HG03066 (cell line): ENCODE measurements at regions not wholly inside any gene's neighbourhood (a gene's known extent, or its start where the extent isn't known, plus 50 kb on each side); places are given as distances from the start of the nearest gene placed in this dataset.
"Not testable (repeated sequence)": the region's sequence is repeated elsewhere in the genome, so short reads cannot be mapped to it uniquely, and the experiment has no call there.

ENCODE experiments used
- ATAC-seq: cut with Tn5 transposase; IDR thresholded peaks from one replicate; pipeline ENCODE4 v1.9.1; 2021; ENCODE audit warnings: low read depth; ENCODE audit not compliant: unreplicated experiment

DNA sequence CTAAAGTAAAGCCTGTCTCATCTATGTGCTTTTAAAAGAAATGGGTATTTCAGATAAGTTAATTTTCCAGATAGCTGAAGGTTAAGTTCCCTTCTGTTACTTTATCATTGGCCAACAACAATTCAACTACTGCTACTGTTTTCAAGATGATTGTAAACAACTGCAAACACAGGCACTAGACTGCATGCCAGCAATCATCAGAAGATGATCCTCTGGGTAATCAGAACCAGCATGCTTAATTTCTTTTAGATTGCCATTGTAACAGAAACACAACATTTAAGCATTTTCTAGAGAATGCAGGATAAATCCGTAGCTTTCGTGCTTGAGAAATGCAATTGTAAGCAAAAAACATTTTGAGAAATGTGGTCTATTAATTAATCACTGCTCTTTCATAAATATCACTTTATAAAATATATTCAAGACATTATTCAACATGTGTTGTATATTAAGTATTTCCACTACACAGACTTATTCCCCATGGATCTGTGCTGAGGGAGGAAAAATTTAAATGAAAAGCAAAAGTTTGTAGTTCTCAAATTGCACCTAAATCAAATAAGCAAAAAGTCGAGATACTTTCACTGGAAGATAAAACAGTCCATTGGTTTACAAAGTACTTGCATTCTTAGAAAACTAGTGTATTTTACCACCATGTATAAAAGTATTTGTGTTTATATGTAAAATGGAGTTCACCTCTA is 133.7 kb downstream of the ATL2 start:
- ATAC-seq: no peak

DNA sequence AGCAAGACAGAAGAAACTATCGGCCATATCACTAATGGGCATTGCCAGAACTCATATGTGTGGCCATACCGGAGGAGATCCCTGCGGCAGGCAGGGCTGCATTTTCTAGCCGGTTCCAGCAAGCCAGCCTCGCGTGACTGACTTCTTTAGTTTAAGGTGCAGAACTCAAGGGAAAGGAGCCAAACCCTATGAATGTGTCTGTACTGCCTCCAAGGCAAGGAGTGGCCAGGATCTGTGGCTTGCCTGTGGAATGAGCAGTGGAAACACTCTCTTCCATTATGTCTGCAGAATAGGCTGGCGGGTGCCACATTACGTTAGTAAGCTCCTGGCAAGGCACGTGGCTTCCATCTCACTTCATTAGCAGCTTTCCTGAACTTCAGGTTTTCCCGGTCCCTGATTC is 137.6 kb downstream of the ATL2 start:
- no peak for ATAC-seq

DNA sequence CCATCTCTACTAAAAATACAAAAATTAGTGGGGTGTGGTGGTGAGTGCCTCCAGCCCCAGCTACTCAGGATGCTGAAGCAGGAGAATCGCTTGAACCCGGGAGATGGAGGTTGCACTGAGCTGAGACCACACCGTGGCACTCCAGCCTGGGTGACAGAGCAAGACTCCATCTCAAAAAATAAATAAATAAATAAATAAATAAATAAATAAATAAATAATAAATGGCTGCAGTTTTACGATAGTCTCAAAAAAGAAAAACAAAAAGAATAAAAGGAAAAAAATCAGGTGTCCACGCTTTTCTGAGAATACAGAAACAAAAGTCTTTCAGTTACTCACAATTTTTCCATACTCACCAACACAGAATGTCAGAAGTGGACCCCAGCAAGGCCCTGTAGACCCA is 138.4 kb downstream of the ATL2 start:
- ATAC-seq: not testable (repeated sequence)

DNA sequence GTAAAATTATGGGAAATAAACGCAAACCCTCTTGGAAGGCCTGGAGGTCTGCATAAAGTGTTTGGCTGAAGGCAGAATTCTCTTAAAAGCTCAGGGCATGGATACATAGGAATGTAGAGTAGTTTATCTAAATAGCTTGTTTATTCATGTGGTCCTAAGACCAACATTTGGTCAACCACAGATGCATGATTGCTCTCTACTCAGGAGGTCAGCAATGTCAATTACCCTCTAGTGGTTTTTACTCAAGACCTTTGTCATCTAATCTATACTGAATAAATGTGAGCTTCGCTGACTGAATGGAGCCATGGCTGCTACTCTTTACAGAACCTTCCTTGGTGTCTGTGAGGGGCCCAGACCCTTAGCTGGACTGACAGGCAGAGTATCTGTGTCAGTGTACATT is 139.8 kb downstream of the ATL2 start:
- ATAC-seq: no peak

DNA sequence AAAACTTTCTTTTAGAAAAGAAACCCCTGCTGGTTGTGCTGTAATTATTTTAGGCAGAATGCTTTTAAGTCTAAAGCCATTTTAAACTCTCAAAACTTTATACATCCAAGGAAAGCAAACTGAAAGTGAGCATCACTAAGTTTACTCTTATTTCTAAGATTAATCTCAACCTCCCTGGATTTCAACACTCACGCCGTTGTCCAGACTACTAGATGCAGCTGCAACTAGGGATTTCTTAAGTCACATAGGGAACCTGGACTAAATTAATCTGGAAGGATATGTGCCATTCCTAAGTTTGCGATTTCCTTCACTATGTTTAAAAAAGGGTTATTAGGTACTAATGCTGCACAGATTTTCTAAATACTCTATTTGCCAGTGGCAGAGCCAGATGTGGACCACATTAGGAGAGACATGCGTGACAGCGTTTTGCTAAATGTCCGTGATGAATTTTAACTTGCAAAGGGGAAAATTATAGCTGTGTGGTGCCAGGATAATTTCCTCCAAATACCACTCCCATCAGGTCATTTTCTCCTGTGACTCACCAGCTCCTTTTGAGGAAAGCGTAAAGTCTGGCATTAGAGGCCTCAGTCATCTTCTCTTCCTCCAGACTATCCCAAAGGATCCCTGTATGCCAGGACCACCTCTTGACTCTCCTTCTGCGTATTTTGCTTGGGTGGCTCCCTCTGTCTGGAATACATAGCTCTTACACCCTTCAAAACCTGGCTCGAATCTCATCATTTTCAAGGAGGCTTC is 143.7 kb downstream of the ATL2 start:
- no peak for ATAC-seq

DNA sequence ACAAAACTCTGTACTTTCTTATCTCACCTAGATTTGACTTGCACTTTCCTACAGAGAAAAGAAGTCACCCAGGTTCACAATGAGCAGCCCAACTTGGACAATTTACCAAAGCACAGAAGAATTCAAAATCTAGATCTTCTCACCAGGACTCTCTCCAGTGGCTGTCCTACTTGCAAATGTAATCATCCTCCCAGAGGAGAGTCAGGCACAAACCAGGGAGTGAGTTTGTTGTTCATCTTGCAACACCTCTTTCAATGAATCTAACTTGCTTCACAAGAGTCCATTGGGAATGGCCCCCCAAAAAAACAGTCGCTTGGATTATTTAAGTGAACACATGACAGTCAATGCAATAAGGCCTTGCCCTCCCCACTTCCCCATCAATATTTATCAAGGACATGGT is 144.6 kb downstream of the ATL2 start:
- no peak for ATAC-seq

DNA sequence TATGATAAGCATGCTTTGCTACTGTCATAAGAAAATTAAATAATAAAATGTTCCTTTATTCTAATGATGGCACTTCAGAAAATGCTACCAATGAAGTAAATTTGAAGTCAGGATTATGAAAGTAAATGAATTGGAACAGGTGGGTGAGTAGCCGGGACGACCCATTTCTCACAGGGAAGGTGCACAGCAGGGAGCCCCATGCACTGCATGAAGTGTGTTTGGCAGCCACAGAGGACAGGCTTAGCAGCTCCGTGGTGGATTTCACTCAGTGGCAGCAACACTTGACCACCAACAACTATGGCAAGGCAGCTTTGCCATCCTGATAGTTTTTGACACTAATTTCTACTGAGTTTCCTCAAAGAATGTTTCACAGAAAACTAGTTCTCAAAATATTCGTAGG is 146.3 kb downstream of the ATL2 start:
- no peak for ATAC-seq

DNA sequence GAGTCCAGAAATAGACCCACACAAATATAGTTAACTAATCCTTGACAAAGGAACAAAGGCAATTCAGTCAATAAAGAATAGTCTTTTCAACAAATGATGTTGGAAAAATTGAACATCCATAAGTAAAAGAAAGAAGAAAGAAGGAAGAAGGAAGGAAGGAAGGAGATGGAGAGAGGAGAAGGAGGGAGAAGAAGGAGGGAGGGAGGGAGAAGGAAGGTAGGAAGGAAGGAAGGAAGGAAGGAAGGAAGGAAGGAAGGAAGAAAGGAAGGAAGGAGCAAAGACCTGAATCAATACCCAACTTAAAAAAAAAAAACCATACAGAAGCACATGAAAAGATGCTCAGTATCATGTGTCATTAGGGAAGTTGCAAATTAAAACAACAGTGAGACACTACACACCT is 148.3 kb downstream of the ATL2 start:
- ATAC-seq: no peak

DNA sequence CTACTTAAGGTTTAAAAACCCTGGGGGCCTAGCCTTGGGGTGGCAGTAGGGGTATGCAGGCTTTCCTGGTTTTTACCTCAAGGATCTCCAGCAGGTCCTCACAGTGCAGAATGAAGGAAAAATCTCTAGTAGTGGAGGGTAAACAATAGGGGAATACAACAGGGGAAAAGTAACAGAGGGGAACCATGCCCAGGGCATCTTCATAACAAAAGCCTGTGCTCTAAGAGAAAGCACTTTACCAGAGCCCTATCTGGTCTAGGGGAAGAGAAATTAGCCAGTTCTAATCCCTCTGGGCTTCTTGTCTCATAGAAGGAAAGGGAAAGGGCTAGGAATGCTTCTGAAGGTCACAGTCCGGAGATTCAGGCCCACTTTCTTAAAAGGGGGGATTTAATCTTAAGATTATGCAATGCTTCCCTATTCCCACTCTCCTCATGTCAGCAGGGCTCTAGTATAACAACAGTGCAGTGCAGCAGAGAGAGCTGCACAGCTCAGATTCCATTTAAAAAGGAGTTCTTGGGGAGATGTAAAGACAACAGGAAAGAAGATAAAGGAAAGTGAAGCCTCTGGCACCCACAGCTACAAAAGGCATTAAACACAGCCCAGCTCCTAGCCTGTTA is 149.0 kb upstream of the CYP1B1 start:
- no peak for ATAC-seq

DNA sequence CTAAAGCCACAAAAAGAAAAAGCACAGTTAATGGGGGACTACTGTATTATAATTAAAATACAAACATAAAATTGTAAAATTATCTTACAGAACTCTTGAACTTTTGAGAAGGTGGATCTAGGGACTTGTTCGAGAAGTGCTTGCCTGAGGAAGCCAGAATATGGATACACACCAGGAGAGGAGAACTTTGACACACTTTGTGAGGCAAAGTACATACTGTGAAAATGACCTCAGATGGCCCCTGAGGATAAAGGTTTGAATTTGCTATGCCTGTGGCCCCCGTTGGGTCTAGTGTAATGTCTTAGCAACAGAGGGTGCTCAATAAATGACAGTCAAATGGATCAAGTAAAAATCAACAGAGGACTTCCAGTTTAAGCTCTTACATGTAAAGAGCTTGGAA is 148.2 kb upstream of the CYP1B1 start:
- no peak for ATAC-seq

DNA sequence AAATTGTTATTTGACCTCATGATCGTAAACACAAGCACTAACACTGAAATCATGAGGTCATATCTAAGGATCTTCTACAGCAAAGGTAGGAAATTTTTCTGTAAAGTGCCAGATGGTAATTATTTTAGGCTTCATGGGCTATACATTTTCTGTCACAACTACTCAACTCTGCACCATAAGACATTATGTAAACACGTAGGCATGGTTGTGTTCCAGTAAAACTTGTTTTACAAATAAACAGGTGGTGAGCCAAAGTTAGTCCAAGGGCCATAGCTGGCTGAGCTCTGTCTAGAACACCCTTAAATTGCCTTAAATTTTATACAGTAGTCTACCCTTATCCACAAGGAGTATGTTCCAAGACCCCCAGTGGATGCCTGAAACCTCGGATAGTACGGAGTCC is 147.3 kb upstream of the CYP1B1 start:
- ATAC-seq: no peak

DNA sequence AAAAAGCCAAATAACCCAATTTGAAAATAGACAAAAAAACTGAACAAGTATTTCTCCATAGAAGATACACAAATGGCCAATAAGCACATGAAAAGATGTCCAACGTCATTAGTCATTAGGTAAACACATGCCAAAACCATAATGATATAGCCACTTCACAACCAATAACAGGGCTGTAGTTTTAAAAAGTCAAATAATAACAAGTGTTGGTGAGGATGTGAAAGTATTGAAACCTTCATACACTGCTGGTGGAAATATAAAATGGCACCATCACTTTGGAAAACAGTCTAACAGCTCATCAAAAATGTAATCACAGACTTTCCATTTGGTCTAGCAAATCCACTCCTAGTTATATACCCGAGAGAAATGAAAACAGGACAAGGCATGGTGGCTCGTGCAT is 144.2 kb upstream of the CYP1B1 start:
- ATAC-seq: no peak

DNA sequence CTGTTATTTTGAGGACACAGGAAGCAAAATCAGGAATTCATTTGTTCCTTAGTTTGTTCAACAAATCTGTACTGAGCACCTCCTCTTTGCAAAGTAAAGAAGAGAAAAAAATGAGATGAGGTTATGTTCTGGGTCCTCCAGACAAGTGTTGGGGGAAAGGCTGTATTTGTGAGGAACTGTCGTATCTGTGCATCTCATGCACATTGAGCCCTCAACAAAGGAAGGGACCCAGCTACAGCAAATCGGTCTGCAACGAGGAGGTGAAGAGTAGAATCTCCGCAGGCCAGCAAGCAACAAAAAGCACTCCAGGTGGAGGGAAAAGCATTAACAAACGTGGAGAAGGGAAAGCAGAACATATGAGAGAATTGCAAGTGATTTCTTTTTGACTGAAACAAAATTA is 143.0 kb upstream of the CYP1B1 start:
- no peak for ATAC-seq

DNA sequence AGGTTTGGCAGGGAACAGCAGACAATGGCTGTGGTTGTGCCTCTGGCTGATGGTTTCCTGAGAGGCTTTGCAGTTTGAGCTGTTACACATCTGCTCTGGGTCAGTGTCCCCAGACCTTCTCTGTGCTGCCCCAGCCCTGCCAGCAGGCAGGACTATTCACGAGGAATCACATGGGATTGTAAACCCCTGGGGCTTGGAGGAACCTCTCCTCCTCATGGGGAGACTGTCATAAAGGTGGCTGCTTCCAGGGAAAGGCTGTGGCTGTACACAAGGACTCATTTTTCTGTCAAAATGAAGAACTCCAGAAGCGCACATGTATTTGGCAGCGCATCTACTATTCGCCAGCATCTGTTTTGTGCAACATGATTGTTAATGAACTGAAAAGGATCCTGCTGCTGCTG is 142.6 kb upstream of the CYP1B1 start:
- no peak for ATAC-seq

DNA sequence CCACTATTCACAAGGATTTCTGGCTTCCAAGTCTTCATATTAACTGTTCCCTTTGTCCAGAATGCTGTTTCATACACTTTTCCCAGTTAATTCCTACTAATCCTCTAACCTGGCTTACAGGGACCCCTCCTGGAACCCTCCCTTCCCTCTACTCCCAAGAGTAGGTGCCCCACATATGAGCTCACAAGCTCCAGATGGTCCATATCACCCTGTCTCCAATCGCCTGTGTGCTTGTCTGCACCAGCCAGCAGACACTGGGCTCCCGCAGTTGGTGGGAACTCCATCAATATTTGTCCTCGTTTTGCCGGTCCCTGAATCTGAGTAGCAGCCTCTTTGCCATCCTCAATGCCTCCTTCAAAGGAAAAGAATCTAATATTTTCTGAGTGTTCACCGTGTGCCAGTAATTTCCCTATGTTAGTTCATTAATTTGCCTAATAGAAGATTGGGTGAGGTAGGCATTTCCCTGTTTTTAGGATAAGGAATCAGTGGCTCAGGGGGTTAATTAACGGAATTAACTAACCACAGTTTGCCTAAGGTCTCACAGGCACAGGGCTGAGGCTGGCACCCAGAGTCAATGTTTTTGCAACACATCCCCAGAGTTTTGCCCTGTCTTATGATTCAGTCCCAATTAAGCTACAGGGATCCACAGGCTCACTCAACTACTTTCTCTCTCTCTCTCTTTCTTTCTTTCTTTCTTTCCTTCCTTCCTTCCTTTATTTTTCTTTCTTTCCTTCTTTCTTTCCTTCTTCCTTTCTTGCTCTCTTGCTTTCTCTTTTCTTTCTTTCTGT is 141.6 kb upstream of the CYP1B1 start:
- ATAC-seq: no peak

DNA sequence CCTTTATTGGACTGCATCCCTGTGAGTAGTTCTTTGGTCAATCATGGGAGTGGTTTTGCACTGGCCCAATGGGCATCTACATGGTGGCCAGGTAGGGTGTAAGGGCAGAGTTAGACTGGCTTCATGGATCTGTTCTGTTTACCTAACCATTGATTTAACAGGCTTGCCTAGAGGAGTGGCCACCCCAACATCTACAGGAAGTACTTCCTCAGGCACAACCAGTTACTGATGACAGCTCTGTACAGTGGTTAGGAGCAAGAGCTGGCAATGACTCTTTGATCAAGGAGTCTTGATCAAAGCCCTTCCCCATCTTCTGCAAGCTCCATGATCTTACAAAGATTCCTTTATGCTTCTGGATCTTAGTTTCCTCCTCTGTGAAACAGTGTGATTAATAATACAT is 140.9 kb upstream of the CYP1B1 start:
- no peak for ATAC-seq

DNA sequence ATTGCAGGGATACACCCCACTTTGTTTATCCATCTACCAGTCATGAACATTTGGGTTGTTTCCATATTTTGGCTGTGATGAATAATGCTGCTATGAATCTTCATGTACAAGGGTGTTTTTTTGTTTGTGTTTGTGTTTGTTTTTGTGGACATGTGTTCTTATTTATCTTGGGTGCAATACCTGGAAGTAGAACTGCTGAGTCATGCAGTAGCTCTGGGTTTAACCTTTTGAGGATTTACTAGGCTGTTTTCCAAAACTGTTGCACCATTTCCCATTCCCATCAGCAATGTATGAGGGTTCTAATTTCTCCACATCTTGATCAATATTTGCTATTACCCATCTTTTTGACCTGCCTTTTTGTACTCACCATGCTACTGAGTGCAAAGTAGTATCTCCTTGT is 140.0 kb upstream of the CYP1B1 start:
- ATAC-seq: no peak

DNA sequence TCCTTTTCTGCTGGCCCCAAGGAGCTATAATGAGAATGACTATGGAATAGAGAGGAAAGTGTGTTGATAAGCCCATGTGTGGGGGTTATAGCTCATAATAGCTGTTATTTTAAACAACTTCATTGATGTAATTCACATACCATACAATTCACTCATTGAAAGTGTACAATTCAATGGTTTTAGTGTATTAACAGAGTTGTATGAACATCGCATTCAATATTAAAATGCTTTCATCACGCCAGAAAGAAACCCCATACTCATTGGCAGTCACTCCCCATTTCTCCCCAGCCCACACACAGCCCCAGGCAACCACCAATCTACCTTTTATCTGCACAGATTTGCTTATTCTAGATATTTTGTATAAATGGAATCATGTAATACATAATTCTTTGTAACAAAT is 139.6 kb upstream of the CYP1B1 start:
- no peak for ATAC-seq

DNA sequence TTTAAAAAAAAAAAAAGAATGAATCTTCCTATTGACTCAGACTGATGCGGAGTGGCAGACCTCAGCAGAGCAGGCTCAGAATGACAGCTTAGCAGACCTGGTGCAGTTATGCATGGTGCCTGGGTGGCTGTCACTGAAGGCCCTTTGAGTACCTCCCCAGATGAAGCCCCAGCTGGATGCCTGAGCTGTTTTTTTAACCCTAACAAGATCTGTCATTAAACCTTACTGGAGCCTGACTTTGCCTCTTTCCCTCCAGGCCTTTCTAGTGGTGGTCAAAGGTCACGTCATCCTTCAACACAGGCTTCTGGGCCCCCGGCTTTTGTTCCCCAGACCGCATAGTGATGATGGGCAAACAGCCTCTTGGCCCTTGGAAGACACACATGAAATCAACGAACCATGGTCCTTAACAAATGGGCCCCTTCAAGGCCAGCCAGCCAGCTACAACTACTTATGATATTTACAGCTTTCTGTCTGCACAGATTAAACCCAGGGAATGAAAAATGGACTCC is 138.3 kb upstream of the CYP1B1 start:
- no peak for ATAC-seq

DNA sequence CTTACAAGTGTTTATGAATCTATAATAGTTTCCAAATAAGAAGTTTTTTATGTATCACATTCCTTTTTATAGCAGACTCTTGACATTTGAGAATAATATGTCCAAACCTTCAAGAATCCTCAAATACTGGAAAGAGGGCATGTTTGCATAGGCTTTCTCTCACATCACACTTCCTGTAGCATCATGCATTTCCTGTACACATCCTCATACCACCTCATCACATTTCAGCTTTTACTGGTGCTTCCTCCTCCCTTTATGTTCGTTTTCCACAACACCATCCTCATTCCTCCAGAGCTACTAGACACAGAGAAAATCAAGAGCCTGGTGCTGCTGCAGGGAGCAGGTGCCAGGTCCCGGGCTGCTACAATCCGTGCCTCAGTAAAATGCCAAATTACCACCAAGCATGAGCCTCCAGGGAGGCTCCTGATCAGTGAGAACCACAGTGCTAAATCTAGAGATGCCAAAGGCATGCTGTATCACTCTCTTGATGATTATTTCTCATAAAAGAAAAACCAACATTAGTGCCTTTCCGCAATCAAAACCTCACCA is 137.7 kb upstream of the CYP1B1 start:
- ATAC-seq: no peak

DNA sequence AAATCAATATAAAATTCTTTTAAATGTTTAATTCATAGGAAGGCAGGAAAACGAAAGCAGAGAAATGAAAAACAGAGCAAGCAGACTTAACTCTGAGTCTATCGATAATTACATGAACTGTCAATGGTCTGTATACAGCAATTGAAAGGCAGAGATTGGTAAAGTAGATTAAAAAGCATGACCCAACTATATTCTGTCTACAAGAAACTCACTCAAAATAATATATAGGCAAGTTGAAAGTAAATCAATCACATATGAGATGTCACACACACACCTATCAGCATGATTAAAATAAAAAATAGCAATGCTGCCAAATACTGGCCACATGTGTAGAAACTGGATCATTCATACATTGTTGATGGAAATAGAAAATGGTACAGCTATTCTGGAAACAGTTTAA is 136.4 kb upstream of the CYP1B1 start:
- ATAC-seq: no peak
